UCSD-AML1 (cell line): ENCODE measurements at regions not wholly inside any gene's neighbourhood (a gene's known extent, or its start where the extent isn't known, plus 50 kb on each side); places are given as distances from the start of the nearest gene placed in this dataset.
"Not testable (repeated sequence)": the region's sequence is repeated elsewhere in the genome, so short reads cannot be mapped to it uniquely, and the experiment has no call there.

Experiments
- DNase-seq: peaks from one replicate; lab custom pipeline; 2025; ENCODE audit not compliant: unreplicated experiment; lab: John Stamatoyannopoulos, UW

DNA sequence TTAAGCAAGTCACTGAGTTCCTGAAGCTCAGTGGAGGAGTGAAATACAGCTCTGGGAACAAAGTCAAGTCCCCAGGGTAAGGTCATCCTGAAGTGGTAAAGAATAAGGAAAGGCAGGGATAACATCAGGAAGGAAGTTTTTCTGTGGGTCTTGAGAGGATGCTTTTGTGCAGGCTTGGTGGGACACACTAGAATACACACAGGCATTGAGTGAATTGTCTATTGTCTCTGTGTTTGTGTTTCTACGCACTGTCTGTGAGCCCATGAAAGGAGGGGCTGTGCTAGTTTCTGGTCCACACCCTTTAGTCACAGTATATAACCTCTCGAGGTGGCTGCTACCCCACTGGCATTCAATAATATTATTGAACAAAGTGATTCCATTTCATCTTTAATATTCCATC, 95.8 kb upstream of the ABCB5 start:
- DNase-seq: no peak

DNA sequence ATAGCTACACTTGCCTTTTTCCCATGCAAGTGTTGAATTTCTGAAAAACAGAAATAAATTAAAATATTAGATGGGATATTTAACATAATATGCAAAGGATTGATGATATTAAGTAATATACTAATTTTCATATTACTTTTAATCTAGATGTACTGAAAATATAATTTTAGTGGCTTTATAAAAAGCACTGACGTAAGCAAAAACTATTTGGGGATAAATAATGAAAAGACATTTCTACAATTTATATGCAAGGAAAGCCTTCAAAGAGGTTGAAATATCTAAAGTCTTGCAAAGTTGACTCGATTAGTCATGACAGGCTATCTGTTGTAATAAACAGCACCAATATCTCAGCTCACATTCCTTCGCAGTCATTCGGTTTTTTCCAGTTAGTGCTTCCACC, 94.9 kb upstream of the ABCB5 start:
- no peak for DNase-seq

DNA sequence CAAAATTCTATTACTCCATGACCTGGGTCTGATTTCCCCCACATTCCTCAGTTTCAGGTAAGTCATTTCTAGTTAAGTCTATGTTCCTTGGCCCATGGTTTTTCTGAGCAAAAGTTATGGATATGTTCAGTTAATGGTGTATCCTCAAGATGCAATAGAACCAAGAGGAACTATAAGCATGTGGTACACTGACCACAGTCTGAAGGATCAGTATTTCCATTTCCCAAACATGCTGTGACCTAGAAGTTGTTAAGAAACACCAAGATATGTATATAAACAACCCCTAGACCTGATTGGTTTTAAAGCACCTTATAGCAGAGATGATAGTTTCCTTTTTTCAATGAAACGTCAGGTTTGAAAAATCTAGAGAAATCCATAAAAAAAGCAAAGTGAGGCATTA, 94.2 kb upstream of the ABCB5 start:
- DNase-seq: no peak

DNA sequence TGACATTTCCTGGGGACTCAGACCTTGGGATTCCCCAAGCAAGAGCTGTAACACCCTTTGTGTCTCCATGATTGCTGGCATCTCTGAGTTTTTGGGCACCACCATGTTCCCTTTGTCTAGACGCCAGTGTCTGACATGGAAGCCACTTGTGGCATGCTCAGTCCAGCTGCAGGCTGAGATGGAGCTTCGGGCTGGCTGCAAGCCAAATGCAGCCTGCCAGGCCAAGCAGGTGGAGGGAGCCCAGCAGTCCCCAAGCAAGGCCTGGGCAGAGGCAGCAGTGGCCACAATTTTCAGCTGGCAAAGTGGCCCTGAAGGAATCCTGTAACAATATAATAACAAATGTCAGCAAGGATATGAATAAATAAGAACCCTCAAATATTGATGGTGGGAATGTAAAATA, 86.2 kb upstream of the ABCB5 start:
- no peak for DNase-seq

GRCh38 chr7:20532890-20533289, 82.6 kb upstream of the ABCB5 start:
- no peak for DNase-seq

DNA sequence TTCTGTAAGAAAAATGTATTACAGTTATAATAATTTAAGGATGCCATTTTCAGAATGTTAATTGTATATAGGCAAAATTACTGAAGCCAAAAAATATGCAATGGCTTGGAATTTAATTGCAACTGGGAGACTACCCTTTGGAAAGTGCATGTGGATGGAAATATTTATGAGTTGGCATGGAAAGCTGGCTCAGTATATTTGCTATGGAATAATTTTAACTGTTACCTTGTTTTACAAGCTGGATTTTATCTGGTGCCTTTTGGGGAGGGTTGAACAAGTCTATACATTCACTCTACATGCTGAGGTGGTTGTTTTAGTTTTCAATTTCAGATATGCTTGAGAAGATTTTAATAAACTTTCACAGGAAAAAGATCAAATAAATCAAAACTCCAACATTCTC, 80.9 kb upstream of the ABCB5 start:
- no peak for DNase-seq

DNA sequence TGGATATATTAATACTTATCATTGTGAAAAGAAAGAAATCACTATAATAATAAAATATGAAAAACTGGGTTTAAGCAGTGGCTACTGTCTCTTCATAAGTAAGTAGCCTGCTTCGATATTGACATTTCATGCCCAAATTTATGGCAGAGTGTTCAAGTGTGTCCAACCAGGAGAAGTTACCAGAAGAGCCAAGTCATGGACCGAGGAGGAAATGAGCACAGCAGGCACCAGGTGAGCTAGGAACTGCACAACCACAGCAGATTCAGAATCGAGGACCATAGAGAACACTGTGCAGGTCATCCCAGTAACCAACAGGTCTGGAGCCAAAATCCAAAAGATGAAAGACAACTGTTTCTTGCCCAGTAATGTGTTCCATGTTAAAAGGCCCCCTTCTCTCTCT, 79.9 kb upstream of the ABCB5 start:
- DNase-seq: no peak

DNA sequence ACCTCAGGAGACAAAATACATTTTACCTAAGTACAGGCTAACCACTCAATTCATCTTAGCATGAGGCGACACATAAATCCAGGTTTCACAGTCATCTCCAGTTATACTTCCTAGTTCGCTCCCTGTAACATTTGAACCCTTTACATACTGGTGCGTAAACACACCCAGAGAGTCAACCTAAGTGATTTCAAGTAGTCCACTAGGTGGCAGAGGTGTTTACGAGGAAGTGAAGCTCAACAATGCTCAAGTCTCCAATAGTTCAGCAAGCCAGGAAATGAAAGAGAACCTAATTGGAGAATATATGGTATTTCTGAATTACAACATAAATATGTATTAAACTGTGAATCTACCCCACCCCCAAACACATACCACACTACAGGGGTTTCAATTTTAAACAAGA, 76.3 kb upstream of the ABCB5 start:
- no peak for DNase-seq

DNA sequence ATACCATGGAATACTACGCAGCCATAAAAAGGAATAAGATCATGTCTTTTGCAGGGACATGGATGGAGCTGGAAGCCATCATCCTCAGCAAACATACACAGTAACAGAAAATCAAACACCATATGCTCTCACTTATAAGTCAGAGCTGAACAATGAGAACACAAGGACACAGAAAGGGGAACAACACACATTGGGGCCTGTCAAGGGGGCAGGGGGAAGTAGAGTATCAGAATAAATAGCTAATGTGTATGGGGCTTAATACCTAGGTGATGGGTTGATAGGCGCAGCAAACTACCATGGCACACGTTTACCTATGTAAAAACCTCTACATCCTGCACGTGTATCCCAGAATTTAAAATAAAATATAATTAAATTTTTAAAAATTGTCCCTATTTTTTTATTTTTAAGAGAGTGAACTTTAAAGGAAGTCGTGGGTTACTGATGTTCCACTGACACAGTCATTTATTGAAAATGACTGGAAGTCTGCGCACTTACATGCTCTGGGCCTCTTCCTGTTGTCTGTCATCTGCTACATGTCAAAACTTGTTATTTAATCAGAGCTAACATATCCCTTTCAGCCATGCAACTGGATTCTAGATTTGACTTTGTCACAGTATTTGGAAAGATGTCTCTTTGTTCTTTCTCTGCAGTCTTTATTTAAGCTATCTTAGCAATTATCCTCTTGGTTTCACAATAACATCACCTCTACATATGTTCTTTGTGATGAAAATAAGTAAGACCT, 73.7 kb upstream of the ABCB5 start:
- no peak for DNase-seq

- DNase-seq: no peak
Measured at GRCh38 chr7:20542594-20542993, 72.9 kb upstream of the ABCB5 start.

DNA sequence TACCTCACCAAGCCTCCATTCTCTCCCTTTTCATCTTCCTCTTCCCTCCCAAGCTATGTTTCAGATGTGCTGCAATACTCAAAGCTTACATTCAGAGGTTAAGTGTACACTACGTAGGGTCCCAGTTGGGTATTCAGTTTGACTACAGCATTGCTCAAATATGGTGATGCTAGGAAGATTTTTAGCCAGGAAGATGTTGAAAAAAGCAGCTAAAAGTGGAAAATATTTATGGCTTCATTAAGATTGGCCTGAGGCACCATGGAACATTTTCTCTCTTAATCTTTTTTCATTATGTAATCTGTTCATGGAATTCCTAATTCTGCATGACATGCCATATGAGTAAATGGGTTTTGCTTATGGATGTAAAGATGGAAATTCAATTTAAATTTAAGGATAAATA, 72.0 kb upstream of the ABCB5 start:
- DNase-seq: no peak

DNA sequence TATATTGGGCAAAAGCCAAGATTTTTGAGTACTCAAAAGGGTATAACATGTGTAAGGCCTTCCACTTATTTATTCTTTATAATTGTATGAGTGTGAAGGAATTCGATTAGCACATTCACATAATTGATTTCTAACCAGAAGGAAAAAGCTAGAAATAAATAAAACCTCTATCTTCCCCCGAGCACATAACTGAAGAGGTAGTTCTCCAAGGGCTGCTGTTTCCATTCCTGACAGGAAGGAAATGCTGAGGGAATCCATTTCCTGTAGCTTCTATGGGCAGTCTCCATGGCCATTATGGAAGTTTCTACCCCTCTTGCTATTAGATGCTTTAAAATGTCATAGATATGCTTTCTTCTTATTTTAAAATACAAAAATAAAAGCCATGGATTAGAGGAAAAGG, 70.5 kb upstream of the ABCB5 start:
- DNase-seq: no peak

GRCh38 chr7:20546958-20547357, 68.5 kb upstream of the ABCB5 start:
- not testable (repeated sequence) for DNase-seq

DNA sequence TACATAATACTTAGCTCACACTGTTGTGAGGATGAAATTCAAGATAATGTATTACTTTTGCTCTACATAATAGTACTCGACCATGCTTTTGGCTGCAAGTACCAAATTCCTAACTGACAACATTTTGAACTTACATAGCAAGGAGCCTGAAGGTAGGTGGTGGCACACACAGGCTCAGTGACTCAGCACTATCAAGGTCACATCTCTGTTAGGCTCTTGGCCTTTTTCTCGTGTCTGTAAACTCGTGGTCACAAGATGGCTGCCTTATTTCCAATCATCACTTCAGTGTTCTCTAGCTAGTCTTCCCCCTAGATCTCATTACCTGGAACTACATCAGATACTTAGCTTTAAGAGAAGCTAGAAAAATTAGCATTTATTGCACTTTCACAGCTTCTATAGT, 61.4 kb upstream of the ABCB5 start:
- DNase-seq: no peak

DNA sequence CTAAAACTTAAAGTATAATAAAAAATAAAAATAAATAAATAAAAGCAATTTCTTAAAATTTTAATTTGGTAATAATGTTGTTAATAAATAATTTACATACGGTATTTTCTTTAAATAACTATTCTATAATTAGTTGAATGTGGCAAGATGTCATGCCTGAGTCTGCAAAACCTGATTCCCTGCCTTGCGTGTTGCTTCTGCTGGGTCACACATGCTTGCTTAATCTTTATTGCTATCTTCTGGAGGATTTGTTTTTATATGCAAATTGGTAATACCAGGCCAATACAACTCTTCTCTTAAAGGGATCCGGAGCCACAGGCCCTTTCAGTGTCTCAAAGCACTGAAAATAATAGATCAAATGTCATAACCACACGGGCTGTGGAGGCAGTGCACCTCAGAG, 59.4 kb upstream of the ABCB5 start:
- no peak for DNase-seq

GRCh38 chr7:20557116-20557515, 58.4 kb upstream of the ABCB5 start:
- no peak for DNase-seq

GRCh38 chr7:20558963-20559716, 56.3 kb upstream of the ABCB5 start:
- no peak for DNase-seq

DNA sequence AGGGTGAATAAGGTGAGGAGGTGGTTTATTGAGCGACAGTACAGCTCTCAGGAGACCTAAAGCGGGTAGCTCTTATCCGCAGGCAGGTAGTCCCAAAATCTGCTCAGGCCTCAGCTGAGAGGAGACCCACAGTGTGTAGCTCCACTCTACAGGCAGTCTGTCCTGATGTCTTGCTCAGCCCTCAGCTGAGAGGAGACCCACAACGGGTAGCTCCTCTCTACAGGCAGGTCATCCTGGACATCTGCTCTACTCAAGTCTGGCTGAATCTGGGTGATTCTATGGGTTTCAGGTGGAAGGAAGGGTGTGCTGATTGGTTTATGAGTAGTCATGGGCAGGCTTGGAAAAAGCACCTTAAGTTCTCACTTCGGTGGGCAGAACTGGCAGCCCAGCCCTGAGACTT, 55.6 kb upstream of the ABCB5 start:
- no peak for DNase-seq

DNA sequence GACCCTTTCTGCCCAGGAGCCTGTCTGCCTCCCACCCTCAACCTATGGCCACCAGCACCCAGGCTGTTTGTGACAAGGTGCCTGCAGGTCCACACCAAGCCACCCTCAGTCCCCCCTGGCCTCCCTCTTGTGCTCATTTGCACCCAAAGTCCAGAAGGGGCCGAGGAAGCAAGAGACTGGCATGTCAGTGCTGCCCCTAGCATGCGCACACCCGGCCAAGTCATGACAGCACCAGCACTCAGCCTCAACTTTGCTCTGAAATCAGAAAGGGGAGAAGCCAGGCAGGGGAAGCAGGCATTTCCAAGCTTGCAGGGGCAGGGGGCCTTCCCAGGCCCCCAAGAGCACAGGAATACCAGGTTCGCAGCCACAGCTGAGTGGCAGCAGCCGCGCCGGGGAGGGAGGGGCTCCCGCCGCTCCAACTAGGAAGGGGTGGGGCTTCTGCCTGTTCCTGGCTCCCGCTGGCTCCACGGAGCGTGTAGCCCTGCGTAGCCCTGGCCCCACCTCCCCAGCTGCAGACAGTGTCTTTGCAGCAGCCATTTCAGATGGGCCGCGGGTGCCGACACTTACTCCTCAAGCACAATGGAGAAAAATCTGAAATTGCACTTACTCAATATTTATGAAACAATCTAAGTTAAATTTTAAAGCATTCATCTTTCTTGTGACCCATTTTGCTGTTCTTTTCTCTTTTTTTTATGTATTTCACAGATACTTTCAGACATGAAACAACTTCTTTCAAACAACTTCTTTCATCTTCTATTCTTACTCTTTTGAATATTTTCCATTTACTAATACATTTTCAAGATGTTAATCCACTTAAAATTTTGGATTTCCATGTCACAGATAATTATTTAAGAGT, 54.9 kb upstream of the ABCB5 start:
- DNase-seq: no peak

GRCh38 chr7:20561466-20561865, 54.0 kb upstream of the ABCB5 start:
- no peak for DNase-seq

GRCh38 chr7:20561908-20562307, 53.6 kb upstream of the ABCB5 start:
- no peak for DNase-seq

GRCh38 chr7:20562461-20562860, 53.0 kb upstream of the ABCB5 start:
- no peak for DNase-seq
